Left cardiac atrium (tissue), 4 donors: ENCODE measurements at regions not wholly inside any gene's neighbourhood (a gene's known extent, or its start where the extent isn't known, plus 50 kb on each side); places are given as distances from the start of the nearest gene placed in this dataset.
A peak's percentile ranks its signal among the peaks of the same experiment; 100 is the strongest.

Experiments
- ATAC-seq, 2 donors: fragments of 200-7000 bp; cut with Tn5 transposase; one replicate each; pipeline ENCODE4 v1.9.1; 2020; ENCODE audit warnings: mild to moderate bottlenecking in 2 of 2, moderate library complexity in 2 of 2
- DNase-seq: peaks from one replicate; pipeline ENCODE4 v3.0.0-alpha.2; 2020
- intact Hi-C, 2 donors: fragments of 100-400 bp; cut with DNase I; formaldehyde crosslinking; loops; one replicate each; pipeline versions ENCODE4 v1.14.1 to v1.15.1; 2022 to 2023
- donor health status: DM: no; HTN: yes; CAD: no.
- donor health status: DM: no; HTN: yes; CAD: no; lungs with severe emphysema.
- donor health status: DM: yes; HTN: yes; CAD: no.
- donor health status: Dilated cardiomyopathy.

DNA sequence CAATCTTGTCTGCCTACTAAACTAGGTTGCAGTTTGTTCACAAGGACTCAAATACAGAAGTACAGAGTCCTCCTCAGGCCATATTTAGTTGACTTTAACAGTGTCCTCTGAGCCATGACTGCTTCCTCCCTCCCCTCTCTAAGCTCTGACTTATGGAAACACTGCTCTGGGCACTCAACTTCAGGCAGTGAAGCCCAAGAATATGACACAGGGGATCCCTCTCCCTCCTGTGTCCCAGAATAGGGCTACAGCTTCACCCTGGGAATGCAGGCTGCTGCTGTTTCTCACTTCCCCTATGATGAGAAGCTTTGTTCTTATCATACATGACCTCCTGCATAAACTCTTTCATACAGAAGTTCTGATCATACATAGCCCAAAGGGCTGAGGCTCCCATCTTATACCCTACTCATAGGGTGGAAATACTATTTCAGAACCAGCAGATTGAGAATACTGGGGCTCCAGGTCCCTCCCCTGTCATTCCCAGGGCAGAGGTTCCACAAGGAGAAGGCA is 97.3 kb upstream of the UST start:
- intact Hi-C loops = no loop called here
- ATAC-seq (no peak), DNase-seq (no peak)

DNA sequence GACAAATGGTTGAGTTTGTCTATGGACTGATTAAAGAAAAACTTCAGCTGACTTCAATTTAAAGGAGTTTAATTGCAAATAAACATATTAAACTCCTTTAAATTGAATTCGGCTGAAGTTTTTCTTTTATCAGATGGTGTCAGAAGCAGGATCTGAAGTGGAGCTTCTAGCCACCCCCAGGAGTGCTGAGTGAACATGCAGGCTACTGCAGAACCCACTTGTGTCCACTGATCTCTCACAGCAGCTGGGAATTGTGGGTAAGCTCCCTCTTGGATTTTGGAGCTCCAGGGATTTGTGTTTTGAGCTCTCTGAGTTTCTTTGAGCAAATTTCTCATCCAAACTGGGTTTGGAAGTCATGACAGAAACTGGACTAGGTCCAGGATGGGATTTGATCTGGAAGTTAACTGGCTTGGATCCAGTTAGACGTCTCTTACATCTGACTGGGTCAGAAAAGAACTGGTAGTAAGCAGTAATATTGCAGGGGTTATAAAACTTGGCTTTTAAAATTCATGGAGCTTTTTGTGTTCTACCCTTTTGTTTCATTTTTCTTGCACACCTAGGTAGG is 95.8 kb upstream of the UST start:
- ATAC-seq = no peak
- DNase-seq = no peak
- intact Hi-C loops = no loop called here

DNA sequence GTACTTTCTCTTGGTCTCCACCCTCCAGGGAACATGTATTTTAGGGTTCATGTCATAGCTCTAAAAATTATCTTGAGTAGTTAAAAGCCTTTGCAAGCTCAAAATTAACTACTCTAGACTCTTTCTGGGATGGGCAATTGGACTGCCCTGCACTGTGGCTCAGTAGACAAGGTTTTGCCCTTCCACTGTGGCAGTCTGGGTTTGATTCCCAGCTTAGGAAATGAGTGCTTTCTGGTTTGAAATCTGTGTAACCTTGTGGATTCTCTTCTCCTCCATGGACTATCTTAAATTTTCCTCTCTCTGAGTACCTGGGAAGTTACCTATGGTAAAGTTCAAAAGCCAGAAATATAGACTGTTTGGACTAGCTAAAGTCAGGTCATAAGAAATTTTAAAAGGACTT is 94.6 kb upstream of the UST start:
- ATAC-seq = no peak
- intact Hi-C loops = no loop called here
- DNase-seq = no peak

DNA sequence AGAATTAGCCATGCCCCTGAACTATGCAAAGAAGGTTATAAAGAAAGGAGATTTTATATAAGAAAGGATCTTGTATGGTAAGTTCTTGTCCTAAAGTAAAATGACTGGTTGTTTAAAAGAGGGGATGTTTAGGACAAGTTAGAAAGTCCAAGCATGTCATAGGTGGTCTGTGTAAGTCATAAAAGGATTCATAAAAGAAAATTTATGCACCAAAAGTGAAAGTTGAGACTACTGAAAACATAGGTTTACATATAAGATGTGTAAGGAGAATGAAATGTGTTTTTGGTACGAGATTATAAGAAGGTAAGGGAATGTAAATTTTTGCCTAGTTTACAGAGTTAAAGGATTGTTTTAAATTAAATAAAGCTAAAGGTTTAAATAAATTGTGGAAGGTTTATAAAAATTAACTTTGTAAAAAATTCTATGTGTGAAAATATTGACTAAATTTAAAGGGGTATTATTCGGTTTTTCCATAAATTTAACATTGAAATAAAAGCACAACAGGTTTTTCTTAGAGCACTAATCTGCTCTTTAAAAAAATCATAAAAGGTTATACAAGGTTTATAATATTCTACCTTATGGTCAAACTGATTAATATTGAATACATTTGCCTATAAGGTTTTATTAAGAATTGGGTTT is 93.6 kb upstream of the UST start:
- DNase-seq (no peak), ATAC-seq (no peak)
- intact Hi-C loops = no loop called here

DNA sequence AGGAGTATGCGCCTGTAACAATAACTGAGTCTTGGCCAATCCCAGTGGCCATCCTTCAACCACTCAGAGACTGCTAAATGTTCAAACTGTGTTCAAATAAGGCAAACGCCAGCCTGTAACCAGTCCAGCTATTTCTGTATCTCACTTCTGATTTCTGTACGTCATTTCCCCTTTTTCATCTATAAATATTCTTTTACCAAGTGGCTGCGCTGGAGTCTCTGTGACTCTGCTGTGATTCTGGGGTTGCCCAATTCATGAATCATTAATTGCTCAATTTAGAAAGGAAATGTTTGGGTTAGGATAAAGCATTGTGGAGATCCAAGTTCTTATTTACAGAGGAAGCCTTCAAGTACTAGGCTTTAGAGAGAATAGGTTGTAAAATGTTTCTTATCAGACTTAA is 89.8 kb upstream of the UST start:
- ATAC-seq (peak; percentile 46 to 65), DNase-seq (peak; percentile 20)
- intact Hi-C loops = no loop called here

DNA sequence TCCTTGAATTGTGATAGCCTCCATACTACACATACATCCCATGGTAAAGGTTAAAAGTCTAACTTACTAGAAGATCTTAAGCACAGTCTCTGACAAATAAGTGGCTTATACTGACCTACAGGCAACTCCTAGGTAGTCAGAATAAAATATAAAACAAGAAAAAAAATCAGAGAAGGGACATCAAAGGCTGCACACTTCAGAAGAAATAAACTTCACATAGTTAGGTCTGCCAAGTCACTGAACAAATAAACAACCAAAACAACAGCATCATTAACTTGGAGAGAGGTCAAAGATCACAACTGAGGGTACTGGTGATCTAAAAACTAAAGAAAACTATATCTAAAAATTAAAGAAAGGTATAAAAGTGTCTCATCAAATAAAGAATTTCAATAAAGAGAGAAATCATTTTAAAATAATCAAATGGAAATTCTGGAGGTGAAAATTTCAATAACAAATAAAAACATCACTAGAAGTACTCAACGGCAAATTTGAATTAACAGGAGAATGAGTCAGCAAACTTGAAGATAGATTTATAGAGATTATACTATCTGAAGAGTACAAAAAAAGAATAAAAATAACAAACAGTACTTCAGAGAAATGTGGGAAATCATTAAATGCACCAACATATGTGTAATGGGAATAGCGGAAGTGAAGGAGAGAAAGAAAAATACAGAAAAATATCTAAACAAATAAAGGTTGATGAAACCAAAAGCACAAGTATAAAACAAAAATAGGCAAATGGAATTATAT is 88.0 kb upstream of the UST start:
- no peak for DNase-seq
- no peak for ATAC-seq
- intact Hi-C loops = no loop called here

DNA sequence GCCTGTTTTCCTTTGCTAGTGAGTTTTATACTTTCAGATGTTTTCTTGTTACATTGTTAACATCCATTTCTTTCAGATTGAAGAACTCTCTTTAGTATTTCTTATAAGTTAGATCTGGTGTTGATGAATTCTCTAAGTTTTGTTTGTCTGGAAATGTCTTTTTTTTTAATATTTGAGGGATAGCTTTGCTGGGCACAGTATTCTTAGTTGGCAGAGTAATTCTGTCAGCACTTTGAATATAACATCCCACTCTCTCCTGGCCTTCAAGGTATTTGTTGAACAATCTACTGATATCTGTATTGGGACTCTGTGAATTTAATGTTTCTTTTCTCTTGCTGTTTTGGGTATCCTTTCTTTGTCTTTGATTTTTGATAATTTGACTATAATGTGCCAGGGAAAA is 79.4 kb upstream of the UST start:
- intact Hi-C loops = no loop called here
- no peak for DNase-seq
- ATAC-seq = no peak

DNA sequence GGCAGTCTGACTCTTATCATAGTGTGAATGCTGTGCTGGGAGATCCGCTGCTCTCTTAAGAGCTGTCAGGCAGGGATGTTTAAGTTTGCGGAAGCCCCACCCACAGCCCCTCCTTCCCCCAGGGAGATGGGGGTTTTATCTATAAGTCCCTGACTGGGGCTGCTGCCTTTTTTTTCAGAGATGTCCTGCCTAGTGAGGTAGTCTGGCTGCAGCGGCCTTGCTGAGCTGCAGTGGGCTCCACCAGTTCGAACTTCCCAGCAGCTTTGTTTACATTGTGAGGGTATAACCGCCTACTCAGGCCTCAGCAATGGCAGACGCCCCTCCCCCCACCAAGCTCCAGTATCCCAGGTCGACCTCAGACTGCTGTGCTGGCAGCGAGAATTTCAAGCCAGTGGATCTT is 75.7 kb upstream of the UST start:
- ATAC-seq (no peak), DNase-seq (no peak)
- intact Hi-C loops = no loop called here

DNA sequence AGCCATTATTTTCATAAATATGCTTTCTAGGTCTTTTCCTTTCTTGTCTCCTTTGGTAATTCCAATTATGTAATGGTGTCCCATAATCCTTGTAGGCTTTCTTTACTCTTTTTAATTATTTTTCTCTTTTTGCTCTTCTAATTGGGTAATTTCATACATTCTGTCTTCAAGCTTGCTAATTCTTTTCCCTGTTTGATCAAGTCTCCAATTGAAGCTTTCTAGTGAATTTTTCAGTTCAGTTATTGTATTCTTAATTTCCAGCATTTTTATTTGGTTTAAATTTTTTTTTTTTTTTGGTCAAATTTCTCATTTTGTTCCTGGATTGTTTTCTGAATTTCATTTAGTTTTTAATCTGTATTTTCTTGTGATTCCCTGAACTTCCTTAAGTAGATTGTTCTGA is 74.9 kb upstream of the UST start:
- DNase-seq (no peak), ATAC-seq (no peak)
- intact Hi-C loops = no loop called here

DNA sequence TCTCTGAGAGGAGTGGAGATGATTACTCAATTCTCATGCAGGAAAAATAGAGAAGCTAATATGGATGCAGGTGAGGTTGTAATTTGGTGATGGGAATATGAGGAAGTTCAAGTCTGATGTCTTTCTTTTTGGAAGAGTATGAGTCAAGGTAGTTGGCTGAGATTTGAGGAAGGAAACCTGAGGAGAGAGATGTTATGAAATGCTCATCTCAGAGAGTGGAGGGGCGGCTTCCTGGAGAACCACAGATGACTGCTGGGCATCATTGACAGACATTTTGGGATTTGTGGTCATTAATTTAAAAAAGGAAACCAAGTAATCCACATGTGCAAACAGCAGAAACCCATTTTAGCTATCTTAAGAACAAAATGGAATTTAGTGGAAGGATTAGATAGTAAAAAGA is 72.5 kb upstream of the UST start:
- intact Hi-C loops = no loop called here
- ATAC-seq = no peak
- DNase-seq = no peak

DNA sequence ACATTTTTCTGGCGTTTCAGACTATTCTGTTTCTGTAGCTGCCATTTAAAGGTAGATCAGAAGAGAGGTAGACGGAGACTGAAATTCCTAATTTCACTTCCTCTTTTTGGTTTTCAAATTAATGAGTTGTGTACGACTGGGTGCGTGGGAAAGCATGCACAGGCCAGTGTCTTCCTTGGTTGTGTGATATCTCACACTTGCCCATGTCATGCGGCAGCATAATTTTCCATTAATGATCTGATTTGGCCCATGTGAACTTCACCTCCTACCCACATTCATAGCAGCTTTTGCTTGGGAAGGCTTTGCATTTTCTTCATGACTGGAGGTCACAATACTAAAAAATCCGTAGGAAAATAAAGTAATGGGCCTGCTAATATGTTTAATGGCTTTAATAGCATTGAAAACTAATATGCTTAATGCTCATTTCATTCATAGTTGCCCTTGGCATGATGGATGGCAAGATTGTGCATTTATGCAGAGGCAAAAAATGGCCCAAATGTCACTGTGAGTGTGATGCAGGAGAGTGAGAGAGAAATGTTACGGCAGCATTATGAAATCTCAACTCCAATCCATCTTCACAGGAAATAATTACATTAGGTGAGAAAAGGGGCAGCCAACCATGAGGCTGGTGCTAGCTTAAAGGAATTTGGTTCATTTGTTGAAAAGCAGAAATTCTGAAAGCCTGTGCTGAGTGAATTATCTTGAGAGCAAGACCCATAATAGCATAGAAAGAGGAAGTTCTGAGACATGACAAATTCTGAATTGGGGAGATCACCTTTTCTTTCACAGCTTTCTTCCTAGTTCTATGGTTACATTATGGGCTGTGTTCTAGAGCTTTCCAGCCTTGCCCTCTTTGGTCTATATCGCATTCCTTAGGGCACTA is 69.0 kb upstream of the UST start:
- no peak for DNase-seq
- no peak for ATAC-seq
- intact Hi-C loops = no loop called here

DNA sequence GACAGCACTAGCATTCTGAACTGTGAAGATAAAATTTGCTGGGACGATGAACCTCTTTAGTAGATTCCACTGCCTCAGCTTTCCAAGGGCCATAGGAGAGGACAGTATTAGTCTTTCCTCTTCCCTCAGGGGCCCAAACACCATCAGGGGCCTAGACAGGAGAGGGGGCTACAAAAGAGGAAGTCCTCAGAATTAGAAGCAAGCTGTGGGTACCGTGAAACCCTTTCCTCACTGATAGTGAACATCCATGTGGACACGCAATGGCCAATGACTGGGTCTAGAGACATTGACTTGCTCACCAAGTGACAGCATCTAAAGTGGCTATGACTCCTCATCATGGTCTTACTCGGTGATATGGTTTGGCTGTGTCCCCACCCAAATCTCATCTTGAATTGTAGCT is 68.1 kb upstream of the UST start:
- ATAC-seq (no peak), DNase-seq (no peak)
- intact Hi-C loops = no loop called here

DNA sequence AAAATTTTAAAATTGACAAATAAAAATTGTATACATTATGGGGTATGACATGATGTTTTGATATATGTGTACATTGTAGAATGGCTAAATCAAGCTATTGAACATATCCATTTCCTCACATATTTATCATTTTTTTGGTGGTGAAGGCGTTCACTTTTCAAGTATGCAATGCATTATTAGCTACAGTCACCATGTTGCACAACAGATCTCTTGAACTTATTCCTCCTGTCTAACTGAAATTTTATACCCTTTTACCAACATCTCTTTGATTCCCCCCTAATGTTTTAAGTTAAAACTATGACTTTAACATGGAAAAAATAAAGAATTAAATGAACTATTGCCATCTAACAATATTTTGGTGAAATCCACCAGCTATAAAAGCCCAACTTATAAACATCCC is 65.2 kb upstream of the UST start:
- intact Hi-C loops = no loop called here
- ATAC-seq (no peak), DNase-seq (no peak)

DNA sequence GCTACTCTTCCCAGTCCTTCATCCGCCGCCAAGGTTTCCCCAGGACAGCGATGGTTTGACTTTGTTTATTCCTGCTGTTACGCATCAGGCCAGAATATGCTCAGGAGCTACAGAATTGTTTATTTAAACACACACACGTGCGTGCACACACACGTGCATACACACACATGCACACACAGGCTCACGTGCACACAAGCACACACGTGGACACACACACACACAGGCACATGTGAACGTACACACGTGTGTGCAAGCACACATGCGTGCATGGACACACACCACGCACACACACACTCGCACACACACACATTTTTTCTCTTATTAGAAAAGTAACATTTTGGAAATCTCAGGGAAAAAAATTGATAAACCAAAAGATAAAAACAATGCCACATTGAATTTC is 64.6 kb upstream of the UST start:
- intact Hi-C loops = no loop called here
- DNase-seq (no peak), ATAC-seq (no peak)

DNA sequence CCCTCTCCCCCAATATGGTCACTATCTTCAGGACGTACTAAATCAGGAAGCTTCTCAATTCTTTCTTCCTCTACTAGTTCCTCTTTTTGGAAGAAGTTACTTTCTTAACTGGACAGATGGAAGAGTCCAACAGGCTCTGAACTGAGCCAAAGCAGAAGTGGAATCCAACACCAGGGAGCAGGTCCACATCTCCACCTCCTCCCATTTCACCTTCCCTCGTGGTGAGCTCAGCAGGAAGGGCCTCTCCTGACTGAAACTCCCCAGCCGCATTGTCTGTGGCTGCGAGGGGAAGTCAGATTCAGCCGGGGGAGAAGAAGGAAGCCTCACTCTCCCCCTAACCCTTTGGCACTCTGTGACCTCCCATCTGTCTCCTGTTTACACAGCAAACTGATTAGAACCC is 63.8 kb upstream of the UST start:
- peak in 1 of 2 donors; percentile 74 for ATAC-seq
- DNase-seq = no peak
- intact Hi-C loops = no loop called here

DNA sequence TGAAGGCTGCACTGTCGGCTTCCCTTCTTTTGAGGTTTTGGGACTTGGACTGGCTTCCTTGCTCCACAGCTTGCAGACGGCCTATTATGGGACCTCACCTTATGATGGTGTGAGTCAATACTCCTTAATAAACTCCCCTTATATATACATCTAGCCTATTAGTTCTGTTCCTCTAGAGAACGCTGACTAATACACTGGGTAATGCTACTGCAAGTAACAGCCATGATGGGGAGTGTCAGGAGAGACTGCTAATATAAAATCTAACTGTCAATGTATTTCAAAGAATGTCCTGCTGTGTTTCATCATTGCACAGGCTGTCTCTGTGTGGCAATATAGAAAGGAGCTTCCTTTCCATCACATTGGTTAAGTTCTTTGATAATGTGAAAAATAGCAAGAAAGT is 57.7 kb upstream of the UST start:
- ATAC-seq = no peak

DNA sequence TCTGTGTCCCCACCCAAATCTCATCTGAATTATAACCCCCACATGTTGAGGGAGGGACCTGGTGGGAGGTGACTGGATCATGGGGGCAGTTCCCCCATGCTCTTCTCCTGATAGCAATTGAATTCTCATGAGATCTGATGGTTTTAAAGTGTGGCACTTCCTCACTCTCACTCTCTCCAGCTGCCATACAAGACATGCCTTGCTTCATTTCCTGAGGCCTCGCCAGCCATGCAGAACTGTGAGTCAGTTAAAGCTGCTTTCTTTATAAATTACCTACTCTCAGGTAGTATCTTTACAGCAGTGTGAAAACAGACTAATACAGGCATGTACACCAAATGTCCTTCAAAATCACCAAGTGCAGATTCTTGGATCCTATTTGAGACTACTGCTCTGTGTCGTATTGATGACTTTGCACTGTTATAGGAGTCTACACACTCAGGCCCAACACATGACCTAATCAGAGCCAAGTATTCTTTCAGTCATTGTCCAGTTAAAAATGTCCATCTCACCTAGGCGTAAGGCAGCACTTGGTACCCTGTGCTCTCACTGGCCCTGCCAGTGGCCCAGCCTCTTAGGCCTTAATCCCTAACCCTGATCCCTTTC is 52.8 kb upstream of the UST start:
- DNase-seq (no peak), ATAC-seq (no peak)
- intact Hi-C loops = no loop called here

More for the DNA sequence above, 57.7 kb upstream of the UST start:
- DNase-seq = no peak
- intact Hi-C loops = no loop called here
